ENCODE measurements at regions not wholly inside any gene's neighbourhood (a gene's known extent, or its start where the extent isn't known, plus 50 kb on each side); places are given as distances from the start of the nearest gene placed in this dataset.

- TF ChIP-seq CTCF (IDR thresholded peaks at IDR 0.05): no peak
- TF ChIP-seq POLR2A (IDR thresholded peaks at IDR 0.05): no peak
Measured at GRCh38 chr11:92432515-92432914, 207.9 kb downstream of the FAT3 start.

Measured in Peyer's patch (tissue), 4 donors.